Nephron (organoid): ENCODE measurements at regions not wholly inside any gene's neighbourhood (a gene's known extent, or its start where the extent isn't known, plus 50 kb on each side); places are given as distances from the start of the nearest gene placed in this dataset.

Experiments
- H3K27ac Mint-ChIP-seq, 3 experiments: 2 replicates each; pipeline ENCODE4 v1.8.0; 2020; ENCODE audit warnings: mixed read lengths in 3 of 3, mild to moderate bottlenecking in 2 of 3, moderate library complexity in 1 of 3
- H3K27me3 Mint-ChIP-seq: 2 replicates; pipeline ENCODE4 v1.8.0; 2021; ENCODE audit warnings: low read depth, mild to moderate bottlenecking, moderate library complexity, mixed read lengths
- H3K36me3 Mint-ChIP-seq: 2 replicates; pipeline ENCODE4 v1.8.0; 2020; ENCODE audit warnings: low read depth, mixed read lengths
- H3K4me1 Mint-ChIP-seq: 2 replicates; pipeline ENCODE4 v1.8.0; 2020; ENCODE audit warnings: mixed read lengths
- H3K4me3 Mint-ChIP-seq, 3 experiments: 2 replicates each; pipeline ENCODE4 v1.8.0; 2020; ENCODE audit warnings: mild to moderate bottlenecking in 3 of 3, mixed read lengths in 3 of 3, moderate library complexity in 2 of 3
- H3K9me3 Mint-ChIP-seq: 2 replicates; pipeline ENCODE4 v1.8.0; 2020; ENCODE audit warnings: mixed read lengths
- TF ChIP-seq, protein P1 (sequence below), 3 experiments: fragments of 200-600 bp; sonication (generic); IDR thresholded peaks; one replicate each; pipeline ENCODE4 v1.5.0; 2021; ENCODE audit warnings: antibody characterized with exemption in 3 of 3; ENCODE audit not compliant: unreplicated experiment in 3 of 3

DNA sequence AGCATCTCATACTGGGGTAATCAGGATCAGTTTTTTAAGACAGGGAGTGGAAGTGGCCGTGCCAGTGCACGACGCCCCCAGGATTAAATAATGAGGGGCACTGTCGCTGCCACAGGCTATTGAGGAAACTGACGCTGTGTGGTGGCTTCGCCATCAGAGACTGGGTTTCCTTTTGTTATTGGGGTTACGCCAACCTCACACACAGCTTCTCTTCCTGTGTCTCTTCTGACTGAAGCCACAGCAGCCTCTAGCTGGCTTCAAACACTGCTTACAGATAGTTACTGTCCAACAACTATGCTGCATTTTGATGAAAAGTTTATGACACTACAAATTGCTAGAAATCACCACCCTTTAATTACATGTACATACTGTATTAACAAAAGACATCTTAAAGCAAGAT lies 521.9 kb upstream of the SALL3 start:
- Mint-ChIP-seq H3K4me1 (no peaks in the 10 kb centered on the region), H3K4me3 (no peak overlapping the region), H3K27me3 (peaks cover 3% of the 10 kb centered on the region), H3K36me3 (no peaks in the 10 kb centered on the region), H3K9me3 (peaks cover 3% of the 10 kb centered on the region), H3K27ac (no peak overlapping the region)
- TF ChIP-seq, protein P1, sequence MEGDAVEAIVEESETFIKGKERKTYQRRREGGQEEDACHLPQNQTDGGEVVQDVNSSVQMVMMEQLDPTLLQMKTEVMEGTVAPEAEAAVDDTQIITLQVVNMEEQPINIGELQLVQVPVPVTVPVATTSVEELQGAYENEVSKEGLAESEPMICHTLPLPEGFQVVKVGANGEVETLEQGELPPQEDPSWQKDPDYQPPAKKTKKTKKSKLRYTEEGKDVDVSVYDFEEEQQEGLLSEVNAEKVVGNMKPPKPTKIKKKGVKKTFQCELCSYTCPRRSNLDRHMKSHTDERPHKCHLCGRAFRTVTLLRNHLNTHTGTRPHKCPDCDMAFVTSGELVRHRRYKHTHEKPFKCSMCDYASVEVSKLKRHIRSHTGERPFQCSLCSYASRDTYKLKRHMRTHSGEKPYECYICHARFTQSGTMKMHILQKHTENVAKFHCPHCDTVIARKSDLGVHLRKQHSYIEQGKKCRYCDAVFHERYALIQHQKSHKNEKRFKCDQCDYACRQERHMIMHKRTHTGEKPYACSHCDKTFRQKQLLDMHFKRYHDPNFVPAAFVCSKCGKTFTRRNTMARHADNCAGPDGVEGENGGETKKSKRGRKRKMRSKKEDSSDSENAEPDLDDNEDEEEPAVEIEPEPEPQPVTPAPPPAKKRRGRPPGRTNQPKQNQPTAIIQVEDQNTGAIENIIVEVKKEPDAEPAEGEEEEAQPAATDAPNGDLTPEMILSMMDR (IDR thresholded peaks at IDR 0.05; ENCODE audit: unreplicated experiment in 3 of 3), result no peak

- Mint-ChIP-seq H3K4me3 (no peak overlapping the region), H3K36me3 (no peaks in the 10 kb centered on the region), H3K27ac (no peak overlapping the region), H3K4me1 (no peaks in the 10 kb centered on the region), H3K9me3 (peaks cover 4% of the 10 kb centered on the region), H3K27me3 (peaks cover 3% of the 10 kb centered on the region)
- TF ChIP-seq, protein P1 (IDR thresholded peaks at IDR 0.05; ENCODE audit: unreplicated experiment in 3 of 3), result no peak
Measured at GRCh38 chr18:78458356-78458755, 521.3 kb upstream of the SALL3 start.

- Mint-ChIP-seq H3K27me3 (peaks cover 3% of the 10 kb centered on the region), H3K4me3 (no peak overlapping the region), H3K4me1 (no peaks in the 10 kb centered on the region), H3K36me3 (no peaks in the 10 kb centered on the region), H3K27ac (no peak overlapping the region), H3K9me3 (peaks cover 17% of the 10 kb centered on the region)
- TF ChIP-seq, protein P1 (IDR thresholded peaks at IDR 0.05; ENCODE audit: unreplicated experiment in 3 of 3), result no peak
Measured at GRCh38 chr18:78459668-78460067, 520.0 kb upstream of the SALL3 start.

DNA sequence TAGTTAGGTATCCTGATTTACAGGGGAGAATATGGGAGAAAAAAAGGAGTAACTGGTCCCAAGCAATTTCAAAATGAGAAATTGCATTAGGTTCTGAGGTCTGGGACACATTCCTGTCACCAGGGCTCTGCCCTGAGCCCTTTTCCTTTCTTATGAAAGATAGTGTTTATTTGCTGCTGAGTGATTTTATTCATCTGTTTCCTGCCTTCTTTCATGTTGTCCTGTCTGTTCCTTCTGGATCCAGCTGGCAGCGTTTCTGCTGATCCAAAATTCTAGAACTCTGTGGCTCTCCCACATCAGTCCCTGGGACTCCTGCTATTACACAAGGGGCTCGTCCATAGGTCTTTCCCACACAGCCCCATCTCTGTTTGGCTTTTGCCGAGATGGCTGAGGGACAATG lies 519.1 kb upstream of the SALL3 start:
- Mint-ChIP-seq H3K4me1 (no peaks in the 10 kb centered on the region), H3K36me3 (no peaks in the 10 kb centered on the region), H3K4me3 (no peak overlapping the region), H3K27me3 (peaks cover 3% of the 10 kb centered on the region), H3K27ac (no peak overlapping the region), H3K9me3 (peaks cover 25% of the 10 kb centered on the region)
- TF ChIP-seq, protein P1 (IDR thresholded peaks at IDR 0.05; ENCODE audit: unreplicated experiment in 3 of 3), result no peak

DNA sequence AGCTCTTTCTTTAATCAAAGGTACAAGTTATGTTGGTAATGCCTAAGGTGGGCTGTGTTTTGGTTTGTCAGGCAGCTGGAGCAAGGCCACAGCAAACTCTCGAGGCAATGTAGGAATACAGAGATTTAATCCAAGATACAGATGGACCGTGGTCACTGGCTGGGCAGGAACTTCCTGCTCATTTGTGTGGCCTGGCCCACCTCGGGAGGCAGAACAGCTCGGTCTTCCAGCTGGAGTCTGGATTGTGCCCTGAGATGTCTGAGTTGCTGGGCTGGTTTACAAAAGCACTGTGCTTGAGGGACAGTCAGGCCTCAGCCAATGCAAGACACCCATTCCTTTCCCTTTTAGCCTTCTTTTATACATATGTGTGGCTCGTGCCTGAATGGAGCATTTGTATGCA lies 506.1 kb upstream of the SALL3 start:
- no peak overlapping the region for H3K27ac Mint-ChIP-seq
- H3K9me3 Mint-ChIP-seq, result peaks cover 2% of the 10 kb centered on the region
- no peaks in the 10 kb centered on the region for H3K36me3 Mint-ChIP-seq
- H3K27me3 Mint-ChIP-seq, result peaks cover 4% of the 10 kb centered on the region
- H3K4me1 Mint-ChIP-seq, result no peaks in the 10 kb centered on the region
- TF ChIP-seq, protein P1 (IDR thresholded peaks at IDR 0.05; ENCODE audit: unreplicated experiment in 3 of 3), result no peak
- no peak overlapping the region for H3K4me3 Mint-ChIP-seq

- peaks cover 7% of the 10 kb centered on the region for H3K27me3 Mint-ChIP-seq
- H3K4me3 Mint-ChIP-seq, result no peak overlapping the region
- TF ChIP-seq, protein P1 (IDR thresholded peaks at IDR 0.05; ENCODE audit: unreplicated experiment in 3 of 3), result no peak
- H3K27ac Mint-ChIP-seq, result peak overlapping the region in 1 of 3 experiments; percentile 84
- H3K4me1 Mint-ChIP-seq, result no peaks in the 10 kb centered on the region
- no peaks in the 10 kb centered on the region for H3K36me3 Mint-ChIP-seq
- H3K9me3 Mint-ChIP-seq, result peaks cover 2% of the 10 kb centered on the region
Measured at GRCh38 chr18:78477840-78478239, 501.8 kb upstream of the SALL3 start.
